ENCODE measurements at regions not wholly inside any gene's neighbourhood (a gene's known extent, or its start where the extent isn't known, plus 50 kb on each side); places are given as distances from the start of the nearest gene placed in this dataset.

DNA sequence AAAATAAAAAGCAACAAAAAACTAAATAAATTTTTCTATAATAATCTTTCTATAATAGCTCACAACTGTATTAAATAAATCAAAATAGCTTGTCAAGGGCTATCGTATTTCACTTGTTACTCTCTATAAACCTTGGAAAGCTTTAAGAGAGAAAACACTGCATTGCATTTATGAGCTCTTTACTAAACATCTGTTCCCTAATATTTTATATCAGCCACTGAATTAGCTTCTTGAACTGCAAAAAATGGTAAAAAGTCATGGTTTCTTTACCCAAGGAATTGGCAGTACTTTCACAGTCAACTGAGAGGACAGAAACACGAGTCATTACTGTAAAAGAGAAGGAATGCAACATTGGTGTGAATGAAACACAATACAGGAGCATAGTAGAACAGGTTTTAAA lies 671.2 kb downstream of the PCDH18 start:
- TF ChIP-seq, protein P1, sequence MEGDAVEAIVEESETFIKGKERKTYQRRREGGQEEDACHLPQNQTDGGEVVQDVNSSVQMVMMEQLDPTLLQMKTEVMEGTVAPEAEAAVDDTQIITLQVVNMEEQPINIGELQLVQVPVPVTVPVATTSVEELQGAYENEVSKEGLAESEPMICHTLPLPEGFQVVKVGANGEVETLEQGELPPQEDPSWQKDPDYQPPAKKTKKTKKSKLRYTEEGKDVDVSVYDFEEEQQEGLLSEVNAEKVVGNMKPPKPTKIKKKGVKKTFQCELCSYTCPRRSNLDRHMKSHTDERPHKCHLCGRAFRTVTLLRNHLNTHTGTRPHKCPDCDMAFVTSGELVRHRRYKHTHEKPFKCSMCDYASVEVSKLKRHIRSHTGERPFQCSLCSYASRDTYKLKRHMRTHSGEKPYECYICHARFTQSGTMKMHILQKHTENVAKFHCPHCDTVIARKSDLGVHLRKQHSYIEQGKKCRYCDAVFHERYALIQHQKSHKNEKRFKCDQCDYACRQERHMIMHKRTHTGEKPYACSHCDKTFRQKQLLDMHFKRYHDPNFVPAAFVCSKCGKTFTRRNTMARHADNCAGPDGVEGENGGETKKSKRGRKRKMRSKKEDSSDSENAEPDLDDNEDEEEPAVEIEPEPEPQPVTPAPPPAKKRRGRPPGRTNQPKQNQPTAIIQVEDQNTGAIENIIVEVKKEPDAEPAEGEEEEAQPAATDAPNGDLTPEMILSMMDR (IDR thresholded peaks at IDR 0.05): no peak
- TF ChIP-seq, protein P2, sequence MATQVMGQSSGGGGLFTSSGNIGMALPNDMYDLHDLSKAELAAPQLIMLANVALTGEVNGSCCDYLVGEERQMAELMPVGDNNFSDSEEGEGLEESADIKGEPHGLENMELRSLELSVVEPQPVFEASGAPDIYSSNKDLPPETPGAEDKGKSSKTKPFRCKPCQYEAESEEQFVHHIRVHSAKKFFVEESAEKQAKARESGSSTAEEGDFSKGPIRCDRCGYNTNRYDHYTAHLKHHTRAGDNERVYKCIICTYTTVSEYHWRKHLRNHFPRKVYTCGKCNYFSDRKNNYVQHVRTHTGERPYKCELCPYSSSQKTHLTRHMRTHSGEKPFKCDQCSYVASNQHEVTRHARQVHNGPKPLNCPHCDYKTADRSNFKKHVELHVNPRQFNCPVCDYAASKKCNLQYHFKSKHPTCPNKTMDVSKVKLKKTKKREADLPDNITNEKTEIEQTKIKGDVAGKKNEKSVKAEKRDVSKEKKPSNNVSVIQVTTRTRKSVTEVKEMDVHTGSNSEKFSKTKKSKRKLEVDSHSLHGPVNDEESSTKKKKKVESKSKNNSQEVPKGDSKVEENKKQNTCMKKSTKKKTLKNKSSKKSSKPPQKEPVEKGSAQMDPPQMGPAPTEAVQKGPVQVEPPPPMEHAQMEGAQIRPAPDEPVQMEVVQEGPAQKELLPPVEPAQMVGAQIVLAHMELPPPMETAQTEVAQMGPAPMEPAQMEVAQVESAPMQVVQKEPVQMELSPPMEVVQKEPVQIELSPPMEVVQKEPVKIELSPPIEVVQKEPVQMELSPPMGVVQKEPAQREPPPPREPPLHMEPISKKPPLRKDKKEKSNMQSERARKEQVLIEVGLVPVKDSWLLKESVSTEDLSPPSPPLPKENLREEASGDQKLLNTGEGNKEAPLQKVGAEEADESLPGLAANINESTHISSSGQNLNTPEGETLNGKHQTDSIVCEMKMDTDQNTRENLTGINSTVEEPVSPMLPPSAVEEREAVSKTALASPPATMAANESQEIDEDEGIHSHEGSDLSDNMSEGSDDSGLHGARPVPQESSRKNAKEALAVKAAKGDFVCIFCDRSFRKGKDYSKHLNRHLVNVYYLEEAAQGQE (IDR thresholded peaks at IDR 0.05; ENCODE audit: insufficient read depth in 1 of 2, low read depth in 2 of 2, low read length in 1 of 2): no peak
- no peak for TF ChIP-seq TCF7L2 (IDR thresholded peaks at IDR 0.05; ENCODE audit: low read depth, low read length)
- TF ChIP-seq POLR2AphosphoS5 (IDR thresholded peaks at IDR 0.05; ENCODE audit: low read depth, low read length): no peak

Measured in Panc1 (cell line).